OCI-LY3 (cell line): ENCODE measurements at regions not wholly inside any gene's neighbourhood (a gene's known extent, or its start where the extent isn't known, plus 50 kb on each side); places are given as distances from the start of the nearest gene placed in this dataset.

Source experiments
- H2AFZ ChIP-seq: fragments of 200-600, 300-600 bp; shearing (Covaris generic); 2 replicates; pipeline ENCODE4 v1.6.0; 2014; ENCODE audit warnings: antibody characterized with exemption, low read depth, low read length
- H3K27ac ChIP-seq: fragments of 200-600, 300-600 bp; sonication (generic); 2 replicates; pipeline ENCODE4 v1.5.1; 2014; ENCODE audit warnings: mild to moderate bottlenecking, low read length, moderate library complexity, mixed read lengths
- H3K27me3 ChIP-seq: fragments of 200-600, 300-600 bp; sonication (generic); 2 replicates; pipeline ENCODE4 v1.6.1; 2014; ENCODE audit warnings: low read depth, low read length, mixed read lengths
- H3K36me3 ChIP-seq: fragments of 200-600, 300-600 bp; sonication (generic); replicated peaks from 2 replicates; pipeline ENCODE3; 2014; ENCODE audit warnings: low read depth, low read length, mixed read lengths
- H3K4me1 ChIP-seq: fragments of 300-600, 200-600 bp; sonication (generic); 2 replicates; pipeline ENCODE4 v1.6.1; 2014; ENCODE audit warnings: low read length, mixed read lengths
- H3K4me2 ChIP-seq: fragments of 200-600, 300-600 bp; sonication (generic); 2 replicates; pipeline ENCODE4 v1.6.1; 2014; ENCODE audit warnings: low read length, mixed read lengths
- H3K4me3 ChIP-seq: fragments of 300-600, 200-600 bp; sonication (generic); 2 replicates; pipeline ENCODE4 v1.5.1; 2014; ENCODE audit warnings: antibody characterized with exemption, mild to moderate bottlenecking, low read length, moderate library complexity
- H3K79me2 ChIP-seq: fragments of 300-600, 200-600 bp; shearing (Covaris generic); 2 replicates; pipeline ENCODE4 v1.6.1; 2014; ENCODE audit warnings: mild to moderate bottlenecking, low read length, mixed read lengths
- H3K9ac ChIP-seq: fragments of 300-600, 200-600 bp; shearing (Covaris generic); 2 replicates; pipeline ENCODE4 v1.6.0; 2014; ENCODE audit warnings: mild to moderate bottlenecking, low read length, moderate library complexity
- H3K9me3 ChIP-seq: fragments of 200-600, 300-600 bp; shearing (Covaris generic); 2 replicates; pipeline ENCODE4 v1.6.1; 2014; ENCODE audit warnings: low read length, mixed read lengths; ENCODE audit not compliant: insufficient read depth
- H4K20me1 ChIP-seq: fragments of 200-600, 300-600 bp; sonication (generic); 2 replicates; pipeline ENCODE4 v1.6.1; 2016; ENCODE audit warnings: low read length, mixed read lengths; ENCODE audit not compliant: insufficient read depth
- EZH2phosphoT487 ChIP-seq: fragments of 200-600 bp; shearing (Covaris generic); IDR thresholded peaks from 2 replicates; pipeline ENCODE4 v1.6.1; 2018; ENCODE audit warnings: antibody characterized with exemption, mixed run types, low read depth
- TF ChIP-seq, protein P1 (sequence below): fragments of 200-600, 300-600 bp; sonication (generic); IDR thresholded peaks from 2 replicates; pipeline ENCODE4 v1.5.1; 2014; ENCODE audit warnings: antibody characterized with exemption, low read length, low read depth

DNA sequence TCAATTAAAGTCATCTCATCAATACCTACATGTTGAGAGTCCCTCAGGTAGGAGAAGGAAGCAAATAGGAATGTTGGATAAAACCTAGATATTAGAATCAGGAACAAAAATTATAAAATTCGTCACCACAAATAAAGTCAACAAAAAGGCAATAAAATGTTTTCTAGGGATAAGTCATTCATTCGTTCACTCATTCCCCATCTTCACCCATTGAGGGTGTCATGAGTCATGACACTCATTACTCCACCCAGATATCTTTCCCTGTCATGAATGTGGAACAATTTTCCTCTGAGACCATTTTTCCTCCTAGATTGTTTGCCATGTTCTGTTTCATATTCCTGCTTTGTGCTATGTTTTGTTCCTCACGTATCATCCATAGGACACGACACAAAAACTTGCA lies 50.9 kb upstream of the OLIG3 start:
- Histone ChIP-seq H3K27me3 (peaks cover under 1% of the 10 kb centered on the region; the same call in 1 of the 2 replicates), H3K9ac (no peak overlapping the region), H2AFZ (no peak overlapping the region), H3K4me3 (no peak overlapping the region), H3K36me3 (no peaks in the 10 kb centered on the region), H3K27ac (no peak overlapping the region), H3K4me2 (no peak overlapping the region), H3K4me1 (no peaks in the 10 kb centered on the region), H3K79me2 (no peaks in the 10 kb centered on the region), H3K9me3 (no peaks in the 10 kb centered on the region), H4K20me1 (no peaks in the 10 kb centered on the region)
- TF ChIP-seq, protein P1, sequence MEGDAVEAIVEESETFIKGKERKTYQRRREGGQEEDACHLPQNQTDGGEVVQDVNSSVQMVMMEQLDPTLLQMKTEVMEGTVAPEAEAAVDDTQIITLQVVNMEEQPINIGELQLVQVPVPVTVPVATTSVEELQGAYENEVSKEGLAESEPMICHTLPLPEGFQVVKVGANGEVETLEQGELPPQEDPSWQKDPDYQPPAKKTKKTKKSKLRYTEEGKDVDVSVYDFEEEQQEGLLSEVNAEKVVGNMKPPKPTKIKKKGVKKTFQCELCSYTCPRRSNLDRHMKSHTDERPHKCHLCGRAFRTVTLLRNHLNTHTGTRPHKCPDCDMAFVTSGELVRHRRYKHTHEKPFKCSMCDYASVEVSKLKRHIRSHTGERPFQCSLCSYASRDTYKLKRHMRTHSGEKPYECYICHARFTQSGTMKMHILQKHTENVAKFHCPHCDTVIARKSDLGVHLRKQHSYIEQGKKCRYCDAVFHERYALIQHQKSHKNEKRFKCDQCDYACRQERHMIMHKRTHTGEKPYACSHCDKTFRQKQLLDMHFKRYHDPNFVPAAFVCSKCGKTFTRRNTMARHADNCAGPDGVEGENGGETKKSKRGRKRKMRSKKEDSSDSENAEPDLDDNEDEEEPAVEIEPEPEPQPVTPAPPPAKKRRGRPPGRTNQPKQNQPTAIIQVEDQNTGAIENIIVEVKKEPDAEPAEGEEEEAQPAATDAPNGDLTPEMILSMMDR, result no peak
- TF ChIP-seq EZH2phosphoT487, result no peak

DNA sequence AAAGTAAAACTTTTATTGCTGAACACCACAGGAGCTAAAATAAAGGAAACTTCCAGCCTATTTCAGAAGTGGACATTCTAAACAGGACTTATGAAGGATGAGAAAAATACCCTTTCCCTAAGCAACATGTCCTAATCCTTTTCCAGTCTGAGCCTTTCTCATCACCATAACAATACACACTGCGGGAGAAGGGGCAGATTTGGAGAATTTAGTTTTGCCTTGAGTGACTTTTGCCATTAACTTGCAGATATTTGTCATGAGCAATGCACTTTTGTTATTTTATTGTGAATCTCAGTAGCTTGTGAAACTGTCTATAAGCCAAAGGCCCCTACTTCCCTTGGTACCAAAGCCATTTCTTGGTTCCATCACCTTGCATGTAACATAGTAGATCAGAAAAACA lies 53.0 kb upstream of the OLIG3 start:
- Histone ChIP-seq H3K4me3 (no peak overlapping the region), H3K9me3 (no peaks in the 10 kb centered on the region)

DNA sequence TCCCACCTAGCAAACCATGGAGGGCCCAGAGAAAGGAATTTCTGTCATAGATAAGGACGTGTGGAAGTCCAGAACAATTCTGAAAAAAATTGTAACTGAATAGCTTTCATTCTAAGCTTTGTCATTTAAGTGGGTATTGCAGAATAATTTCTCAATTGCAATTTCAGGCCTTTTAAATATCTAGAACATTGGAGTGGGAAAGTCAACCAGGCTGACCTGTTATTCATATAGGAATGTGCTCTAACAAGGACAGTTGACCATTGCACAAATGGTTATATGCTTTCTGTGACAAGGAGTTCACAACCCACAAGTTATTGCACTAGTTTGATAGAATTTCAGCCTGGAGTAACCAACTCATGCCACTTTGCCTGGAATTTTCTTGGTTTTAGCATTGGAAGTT lies 53.4 kb upstream of the OLIG3 start:
- H3K4me3 ChIP-seq, result no peak overlapping the region
- H4K20me1 ChIP-seq, result no peaks in the 10 kb centered on the region
- no peak overlapping the region for H2AFZ ChIP-seq
- no peak overlapping the region for H3K9ac ChIP-seq
- no peaks in the 10 kb centered on the region for H3K4me1 ChIP-seq
- TF ChIP-seq, protein P1, result no peak
- TF ChIP-seq EZH2phosphoT487, result no peak
- no peak overlapping the region for H3K4me2 ChIP-seq
- no peak overlapping the region for H3K27ac ChIP-seq
- H3K27me3 ChIP-seq, result peaks cover 3% of the 10 kb centered on the region; the same call in 1 of the 2 replicates
- no peaks in the 10 kb centered on the region for H3K9me3 ChIP-seq
- no peaks in the 10 kb centered on the region for H3K36me3 ChIP-seq
- H3K79me2 ChIP-seq, result no peaks in the 10 kb centered on the region

More for the DNA sequence above, 53.0 kb upstream of the OLIG3 start:
- no peak overlapping the region for H3K9ac ChIP-seq
- H3K79me2 ChIP-seq, result no peaks in the 10 kb centered on the region
- no peak overlapping the region for H3K27ac ChIP-seq
- no peaks in the 10 kb centered on the region for H3K4me1 ChIP-seq
- no peaks in the 10 kb centered on the region for H4K20me1 ChIP-seq
- H3K4me2 ChIP-seq, result no peak overlapping the region
- H2AFZ ChIP-seq, result no peak overlapping the region
- no peak for TF ChIP-seq EZH2phosphoT487
- TF ChIP-seq, protein P1, result no peak
- no peaks in the 10 kb centered on the region for H3K36me3 ChIP-seq
- H3K27me3 ChIP-seq, result peaks cover 3% of the 10 kb centered on the region; the same call in 1 of the 2 replicates

DNA sequence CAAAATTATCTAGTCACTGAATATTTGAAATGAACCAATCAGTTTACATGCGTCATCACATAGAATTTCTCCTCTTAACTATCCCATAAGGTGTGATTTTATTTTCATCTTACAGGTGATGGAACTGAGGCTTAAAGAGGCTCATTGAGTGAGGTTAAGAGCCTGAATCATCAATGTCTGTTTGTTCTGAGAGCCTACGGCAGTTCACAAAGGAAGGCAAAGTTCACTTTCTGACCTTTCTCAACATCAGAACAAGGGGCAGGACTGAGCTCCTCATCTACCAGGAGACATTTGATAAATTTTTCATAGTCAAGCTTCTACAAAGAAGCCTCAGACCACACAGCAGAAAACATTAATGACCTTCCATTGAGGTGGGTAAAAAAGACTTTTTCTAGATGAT lies 54.9 kb upstream of the OLIG3 start:
- no peak overlapping the region for H3K4me3 ChIP-seq
- no peaks in the 10 kb centered on the region for H3K36me3 ChIP-seq
- H3K79me2 ChIP-seq, result no peaks in the 10 kb centered on the region

More for the DNA sequence above, 54.9 kb upstream of the OLIG3 start:
- Histone ChIP-seq H3K9me3 (no peaks in the 10 kb centered on the region), H2AFZ (no peak overlapping the region), H3K9ac (no peak overlapping the region), H3K27ac (no peak overlapping the region), H3K4me1 (no peaks in the 10 kb centered on the region), H4K20me1 (no peaks in the 10 kb centered on the region), H3K4me2 (no peak overlapping the region), H3K27me3 (peaks cover 3% of the 10 kb centered on the region; the same call in 1 of the 2 replicates)
- TF ChIP-seq, protein P1, result no peak
- TF ChIP-seq EZH2phosphoT487, result no peak
